ENCODE measurements at regions not wholly inside any gene's neighbourhood (a gene's known extent, or its start where the extent isn't known, plus 50 kb on each side); places are given as distances from the start of the nearest gene placed in this dataset.

- TF ChIP-seq, protein P1, sequence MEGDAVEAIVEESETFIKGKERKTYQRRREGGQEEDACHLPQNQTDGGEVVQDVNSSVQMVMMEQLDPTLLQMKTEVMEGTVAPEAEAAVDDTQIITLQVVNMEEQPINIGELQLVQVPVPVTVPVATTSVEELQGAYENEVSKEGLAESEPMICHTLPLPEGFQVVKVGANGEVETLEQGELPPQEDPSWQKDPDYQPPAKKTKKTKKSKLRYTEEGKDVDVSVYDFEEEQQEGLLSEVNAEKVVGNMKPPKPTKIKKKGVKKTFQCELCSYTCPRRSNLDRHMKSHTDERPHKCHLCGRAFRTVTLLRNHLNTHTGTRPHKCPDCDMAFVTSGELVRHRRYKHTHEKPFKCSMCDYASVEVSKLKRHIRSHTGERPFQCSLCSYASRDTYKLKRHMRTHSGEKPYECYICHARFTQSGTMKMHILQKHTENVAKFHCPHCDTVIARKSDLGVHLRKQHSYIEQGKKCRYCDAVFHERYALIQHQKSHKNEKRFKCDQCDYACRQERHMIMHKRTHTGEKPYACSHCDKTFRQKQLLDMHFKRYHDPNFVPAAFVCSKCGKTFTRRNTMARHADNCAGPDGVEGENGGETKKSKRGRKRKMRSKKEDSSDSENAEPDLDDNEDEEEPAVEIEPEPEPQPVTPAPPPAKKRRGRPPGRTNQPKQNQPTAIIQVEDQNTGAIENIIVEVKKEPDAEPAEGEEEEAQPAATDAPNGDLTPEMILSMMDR (IDR thresholded peaks at IDR 0.05), result no peak
- TF ChIP-seq, protein P2, sequence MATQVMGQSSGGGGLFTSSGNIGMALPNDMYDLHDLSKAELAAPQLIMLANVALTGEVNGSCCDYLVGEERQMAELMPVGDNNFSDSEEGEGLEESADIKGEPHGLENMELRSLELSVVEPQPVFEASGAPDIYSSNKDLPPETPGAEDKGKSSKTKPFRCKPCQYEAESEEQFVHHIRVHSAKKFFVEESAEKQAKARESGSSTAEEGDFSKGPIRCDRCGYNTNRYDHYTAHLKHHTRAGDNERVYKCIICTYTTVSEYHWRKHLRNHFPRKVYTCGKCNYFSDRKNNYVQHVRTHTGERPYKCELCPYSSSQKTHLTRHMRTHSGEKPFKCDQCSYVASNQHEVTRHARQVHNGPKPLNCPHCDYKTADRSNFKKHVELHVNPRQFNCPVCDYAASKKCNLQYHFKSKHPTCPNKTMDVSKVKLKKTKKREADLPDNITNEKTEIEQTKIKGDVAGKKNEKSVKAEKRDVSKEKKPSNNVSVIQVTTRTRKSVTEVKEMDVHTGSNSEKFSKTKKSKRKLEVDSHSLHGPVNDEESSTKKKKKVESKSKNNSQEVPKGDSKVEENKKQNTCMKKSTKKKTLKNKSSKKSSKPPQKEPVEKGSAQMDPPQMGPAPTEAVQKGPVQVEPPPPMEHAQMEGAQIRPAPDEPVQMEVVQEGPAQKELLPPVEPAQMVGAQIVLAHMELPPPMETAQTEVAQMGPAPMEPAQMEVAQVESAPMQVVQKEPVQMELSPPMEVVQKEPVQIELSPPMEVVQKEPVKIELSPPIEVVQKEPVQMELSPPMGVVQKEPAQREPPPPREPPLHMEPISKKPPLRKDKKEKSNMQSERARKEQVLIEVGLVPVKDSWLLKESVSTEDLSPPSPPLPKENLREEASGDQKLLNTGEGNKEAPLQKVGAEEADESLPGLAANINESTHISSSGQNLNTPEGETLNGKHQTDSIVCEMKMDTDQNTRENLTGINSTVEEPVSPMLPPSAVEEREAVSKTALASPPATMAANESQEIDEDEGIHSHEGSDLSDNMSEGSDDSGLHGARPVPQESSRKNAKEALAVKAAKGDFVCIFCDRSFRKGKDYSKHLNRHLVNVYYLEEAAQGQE (IDR thresholded peaks at IDR 0.05; ENCODE audit: insufficient read depth in 1 of 2, low read depth in 2 of 2, low read length in 1 of 2), result no peak
- TF ChIP-seq POLR2AphosphoS5 (IDR thresholded peaks at IDR 0.05; ENCODE audit: low read depth, low read length) (no peak), TCF7L2 (IDR thresholded peaks at IDR 0.05; ENCODE audit: low read depth, low read length) (no peak)
Measured at GRCh38 chr2:21407851-21408250, 284.1 kb downstream of the TDRD15 start.

All from Panc1 (cell line).